AG04450 (cell line): ENCODE measurements at regions not wholly inside any gene's neighbourhood (a gene's known extent, or its start where the extent isn't known, plus 50 kb on each side); places are given as distances from the start of the nearest gene placed in this dataset.
"Not testable (repeated sequence)": the region's sequence is repeated elsewhere in the genome, so short reads cannot be mapped to it uniquely, and the experiment has no call there.

Experiments used
- CTCF ChIA-PET: fragments of 300-600, 350-600 bp; formaldehyde crosslinking; extraction: SDS; loops from one replicate; lab custom pipeline; 2022; ENCODE audit warnings: antibody characterized with exemption, inconsistent platforms; lab: Charles Lee
- POLR2A ChIA-PET: fragments of 350-600 bp; formaldehyde crosslinking; extraction: SDS; loops from one replicate; lab custom pipeline; 2021; ENCODE audit warnings: antibody characterized with exemption, inconsistent platforms; lab: Yijun Ruan, JAX
- DNase-seq: peaks from one replicate; pipeline ENCODE4 v3.0.0-alpha.2; 2011; ENCODE audit warnings: low read depth, low spot score
- H3K27ac ChIP-seq: one replicate; pipeline ENCODE4 v1.5.1; 2012; ENCODE audit warnings: low read depth, low read length, control low read depth
- H3K27me3 ChIP-seq: one replicate; pipeline ENCODE4 v1.6.0; 2012; ENCODE audit warnings: low read length; ENCODE audit not compliant: control insufficient read depth, insufficient read depth
- H3K4me3 ChIP-seq: 2 replicates; pipeline ENCODE4 v1.5.1; 2011; ENCODE audit warnings: mild to moderate bottlenecking, low read depth, low read length, control low read depth
- H3K9me3 ChIP-seq: 2 replicates; pipeline ENCODE4 v1.5.1; 2012; ENCODE audit warnings: low read length; ENCODE audit not compliant: control insufficient read depth, insufficient read depth
- CTCF ChIP-seq: IDR thresholded peaks from 2 replicates; pipeline ENCODE4 v1.5.1; 2011; ENCODE audit warnings: low read depth, low read length, control low read depth, inconsistent platforms

- Histone ChIP-seq H3K27me3 (no peaks in the 10 kb centered on the region), H3K4me3 (no peak overlapping the region), H3K27ac (no peak overlapping the region), H3K9me3 (no peaks in the 10 kb centered on the region)
- ChIA-PET CTCF (no interaction called here), POLR2A (no interaction called here)
- no peak for TF ChIP-seq CTCF
- no peak for DNase-seq
Observed at GRCh38 chr1:182255494-182255893, 136.1 kb downstream of the GLUL start.

- no peak for DNase-seq
- no peaks in the 10 kb centered on the region for H3K27me3 ChIP-seq
- POLR2A ChIA-PET = no interaction called here
- no peaks in the 10 kb centered on the region for H3K9me3 ChIP-seq
- no peak for TF ChIP-seq CTCF
- no peak overlapping the region for H3K27ac ChIP-seq
- H3K4me3 ChIP-seq = no peak overlapping the region
- CTCF ChIA-PET = no interaction called here
Observed at GRCh38 chr1:182253319-182253860, 138.2 kb downstream of the GLUL start.

- Histone ChIP-seq H3K27ac (no peak overlapping the region), H3K27me3 (no peaks in the 10 kb centered on the region), H3K4me3 (no peak overlapping the region), H3K9me3 (no peaks in the 10 kb centered on the region)
- CTCF ChIA-PET = no interaction called here
- TF ChIP-seq CTCF = no peak
- POLR2A ChIA-PET = no interaction called here
- DNase-seq = no peak
Observed at GRCh38 chr1:182251561-182251960, 140.0 kb downstream of the GLUL start.

- Histone ChIP-seq H3K27ac (no peak overlapping the region), H3K4me3 (no peak overlapping the region), H3K27me3 (no peaks in the 10 kb centered on the region), H3K9me3 (no peaks in the 10 kb centered on the region)
- TF ChIP-seq CTCF = no peak
- DNase-seq = no peak
- CTCF ChIA-PET = no interaction called here
- POLR2A ChIA-PET = no interaction called here
Observed at GRCh38 chr1:182249201-182249676, 142.4 kb downstream of the GLUL start.

GRCh38 chr1:182248721-182249120, 142.9 kb downstream of the GLUL start:
- DNase-seq = no peak
- no peak overlapping the region for H3K27ac ChIP-seq
- H3K9me3 ChIP-seq = no peaks in the 10 kb centered on the region
- POLR2A ChIA-PET = no interaction called here
- no peaks in the 10 kb centered on the region for H3K27me3 ChIP-seq
- CTCF ChIA-PET = interaction anchor here (0.7 kb wide), 1 partner anchor 88 kb away, joined by 9 read pairs; no protein-coding TSS in a partner anchor
- TF ChIP-seq CTCF = no peak
- no peak overlapping the region for H3K4me3 ChIP-seq

GRCh38 chr1:182247813-182248212, 143.8 kb downstream of the GLUL start:
- H3K27me3 ChIP-seq, H3K9me3 ChIP-seq, DNase-seq, H3K4me3 ChIP-seq, CTCF ChIA-PET, H3K27ac ChIP-seq, POLR2A ChIA-PET: not testable (repeated sequence)
